Fibroblast of pulmonary artery (primary cell): ENCODE measurements at regions not wholly inside any gene's neighbourhood (a gene's known extent, or its start where the extent isn't known, plus 50 kb on each side); places are given as distances from the start of the nearest gene placed in this dataset.

Experiments
- DNase-seq: peaks from one replicate; pipeline ENCODE4 v3.0.0-alpha.2; 2010; ENCODE audit warnings: low read depth
- H3K4me3 ChIP-seq: replicated peaks from 2 replicates; pipeline ENCODE4 v1.5.1; 2011; ENCODE audit warnings: low read depth, mild to moderate bottlenecking, control low read depth, low read length, moderate library complexity
- TF ChIP-seq, protein P1 (sequence below): IDR thresholded peaks from 2 replicates; pipeline ENCODE4 v1.5.1; 2011; ENCODE audit warnings: mild to moderate bottlenecking, control low read depth, low read length, inconsistent platforms; ENCODE audit errors: missing control alignments

DNA sequence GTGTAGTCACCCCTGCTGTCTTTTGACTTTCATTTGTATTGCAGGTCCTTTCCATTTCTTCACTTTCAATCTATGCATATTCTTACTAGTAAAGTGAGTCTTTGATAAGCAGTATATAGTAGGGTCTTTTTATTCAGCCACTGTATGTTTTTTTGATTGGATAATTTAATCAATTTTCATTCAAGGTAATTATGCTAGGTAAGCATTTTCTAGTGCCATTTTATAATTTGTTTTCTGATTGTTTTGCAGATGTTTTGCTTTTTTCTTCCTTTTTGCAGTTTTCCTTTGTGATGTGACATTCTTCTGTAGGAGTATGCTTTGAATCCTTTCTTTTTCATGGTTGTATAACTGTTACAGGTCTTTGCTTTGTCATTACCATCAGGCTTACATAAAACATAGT, 504.3 kb upstream of the GBE1 start:
- DNase-seq = no peak
- TF ChIP-seq, protein P1, sequence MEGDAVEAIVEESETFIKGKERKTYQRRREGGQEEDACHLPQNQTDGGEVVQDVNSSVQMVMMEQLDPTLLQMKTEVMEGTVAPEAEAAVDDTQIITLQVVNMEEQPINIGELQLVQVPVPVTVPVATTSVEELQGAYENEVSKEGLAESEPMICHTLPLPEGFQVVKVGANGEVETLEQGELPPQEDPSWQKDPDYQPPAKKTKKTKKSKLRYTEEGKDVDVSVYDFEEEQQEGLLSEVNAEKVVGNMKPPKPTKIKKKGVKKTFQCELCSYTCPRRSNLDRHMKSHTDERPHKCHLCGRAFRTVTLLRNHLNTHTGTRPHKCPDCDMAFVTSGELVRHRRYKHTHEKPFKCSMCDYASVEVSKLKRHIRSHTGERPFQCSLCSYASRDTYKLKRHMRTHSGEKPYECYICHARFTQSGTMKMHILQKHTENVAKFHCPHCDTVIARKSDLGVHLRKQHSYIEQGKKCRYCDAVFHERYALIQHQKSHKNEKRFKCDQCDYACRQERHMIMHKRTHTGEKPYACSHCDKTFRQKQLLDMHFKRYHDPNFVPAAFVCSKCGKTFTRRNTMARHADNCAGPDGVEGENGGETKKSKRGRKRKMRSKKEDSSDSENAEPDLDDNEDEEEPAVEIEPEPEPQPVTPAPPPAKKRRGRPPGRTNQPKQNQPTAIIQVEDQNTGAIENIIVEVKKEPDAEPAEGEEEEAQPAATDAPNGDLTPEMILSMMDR = no peak
- H3K4me3 ChIP-seq = no peak overlapping the region

DNA sequence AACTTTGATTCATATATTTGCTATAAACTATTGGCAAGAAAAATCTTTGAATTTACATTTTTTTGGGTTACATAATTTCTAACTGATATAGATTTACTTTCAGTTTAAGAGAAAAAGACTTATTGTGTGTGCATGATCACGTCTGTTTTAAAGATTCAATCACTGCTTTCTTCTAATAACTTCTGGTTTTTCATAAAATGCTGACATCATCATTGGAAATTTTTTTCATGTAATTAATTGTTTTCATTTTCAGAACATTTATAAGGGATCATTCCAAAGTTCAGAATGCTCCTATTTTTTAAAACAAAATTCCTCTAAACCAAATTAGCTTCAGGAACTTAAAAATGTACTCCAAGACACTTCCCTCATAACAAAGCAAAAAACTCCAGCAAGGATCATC, 500.7 kb upstream of the GBE1 start:
- TF ChIP-seq, protein P1 = no peak
- DNase-seq = no peak
- no peak overlapping the region for H3K4me3 ChIP-seq

DNA sequence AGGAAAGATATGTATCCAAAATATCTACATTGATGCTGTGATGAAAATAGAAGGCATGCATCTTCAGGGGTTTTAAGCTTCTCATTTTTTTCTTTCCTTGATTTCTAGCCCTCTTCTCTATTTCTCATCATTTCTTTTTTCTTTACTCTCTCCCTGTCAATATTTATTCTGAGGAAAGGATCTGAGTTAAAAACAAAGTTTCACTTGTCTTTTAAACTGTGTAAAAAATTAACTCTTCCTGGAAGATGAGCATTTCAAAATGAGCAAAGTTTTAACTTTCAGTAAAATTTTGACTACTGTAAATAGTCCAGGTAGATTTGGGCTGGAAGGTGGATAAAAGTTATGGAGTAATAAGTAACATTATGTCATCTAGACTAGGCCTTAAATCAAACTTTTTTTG, 500.2 kb upstream of the GBE1 start:
- TF ChIP-seq, protein P1 = no peak
- DNase-seq = no peak

DNA sequence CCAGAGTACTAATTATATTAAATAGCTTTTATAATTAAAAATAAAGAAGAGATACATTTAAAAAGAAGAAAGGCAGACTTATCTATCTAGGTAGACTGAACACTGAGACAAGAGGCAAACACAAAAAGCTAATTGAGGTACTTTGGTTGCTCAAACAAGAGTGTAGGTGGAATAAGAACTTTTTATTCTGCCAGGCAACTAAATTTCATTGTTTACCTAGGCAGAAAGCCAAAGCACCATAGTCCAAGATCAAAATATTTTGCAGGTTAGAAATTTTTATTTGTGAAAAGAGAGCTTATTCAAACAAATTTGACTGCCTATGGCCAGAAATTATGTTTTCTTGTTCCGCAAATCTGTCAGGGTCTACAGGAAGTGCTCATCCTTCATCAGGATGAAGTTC, 499.6 kb upstream of the GBE1 start:
- TF ChIP-seq, protein P1 = no peak
- no peak for DNase-seq
- no peak overlapping the region for H3K4me3 ChIP-seq

More for the DNA sequence above, 500.2 kb upstream of the GBE1 start:
- no peak overlapping the region for H3K4me3 ChIP-seq

DNA sequence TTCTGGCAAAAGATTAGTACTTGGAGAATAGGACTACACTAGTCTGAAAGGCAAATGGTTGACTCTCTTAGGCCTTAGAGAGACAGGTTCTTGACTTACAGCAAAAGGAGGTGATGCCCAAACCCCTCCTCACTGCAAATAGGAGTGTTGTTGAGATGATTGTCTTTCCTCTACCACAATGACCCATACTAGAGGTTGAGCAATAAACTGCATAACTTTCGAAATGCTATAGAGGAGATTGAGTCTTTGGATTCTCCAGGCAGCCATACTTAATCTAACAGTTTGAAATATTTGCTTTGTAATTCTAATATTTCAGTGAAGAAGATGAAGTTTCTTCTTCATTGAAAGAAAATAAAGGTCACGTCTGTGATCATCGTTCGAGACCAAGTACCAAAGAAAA, 498.5 kb upstream of the GBE1 start:
- no peak for DNase-seq
- H3K4me3 ChIP-seq = no peak overlapping the region
- TF ChIP-seq, protein P1 = no peak

DNA sequence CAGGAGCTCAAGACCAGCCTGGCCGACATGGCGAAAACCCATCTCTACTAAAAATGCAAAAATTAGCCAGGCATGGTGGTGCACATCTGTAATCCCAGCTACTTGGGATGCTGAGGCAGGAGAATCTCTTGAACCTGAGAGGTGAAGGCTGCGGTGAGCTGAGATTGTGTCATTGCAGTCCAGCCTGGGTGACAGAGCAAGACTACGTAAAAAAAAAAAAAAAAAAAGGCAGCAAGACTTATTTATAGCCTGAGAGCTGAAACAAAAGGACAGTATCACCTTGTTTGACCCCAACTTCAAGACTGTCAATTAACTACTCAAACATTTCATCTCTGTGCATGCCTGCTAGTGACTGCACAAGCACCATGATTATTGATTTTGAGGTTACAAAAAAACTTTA, 478.9 kb upstream of the GBE1 start:
- no peak for DNase-seq
- TF ChIP-seq, protein P1 = no peak
- H3K4me3 ChIP-seq = no peak overlapping the region

DNA sequence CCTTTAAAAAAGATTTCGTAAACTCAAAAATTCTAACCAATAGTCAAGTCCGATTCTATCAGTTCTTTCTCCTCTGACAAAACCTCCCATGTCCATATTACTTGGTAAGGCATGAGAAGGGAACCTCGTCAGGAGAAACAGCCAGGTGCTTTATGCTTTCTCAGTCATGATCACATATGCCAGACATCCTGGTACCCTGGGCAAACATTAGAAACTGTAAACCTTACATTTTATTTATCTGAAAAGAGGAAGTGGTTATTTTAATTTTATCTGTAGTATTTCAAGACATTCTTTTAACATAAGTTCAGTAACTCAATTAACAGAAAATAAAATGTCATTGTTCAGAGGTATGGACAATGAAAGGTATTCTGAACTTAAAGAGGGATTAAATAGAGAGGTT, 474.8 kb upstream of the GBE1 start:
- TF ChIP-seq, protein P1 = no peak

More for the DNA sequence above, 474.8 kb upstream of the GBE1 start:
- H3K4me3 ChIP-seq = no peak overlapping the region
- no peak for DNase-seq
